Ureter (tissue), 1 donor: ENCODE measurements at regions not wholly inside any gene's neighbourhood (a gene's known extent, or its start where the extent isn't known, plus 50 kb on each side); places are given as distances from the start of the nearest gene placed in this dataset.
"Not testable (repeated sequence)": the region's sequence is repeated elsewhere in the genome, so short reads cannot be mapped to it uniquely, and the experiment has no call there.

ENCODE experiments used
- DNase-seq: peaks from one replicate; pipeline ENCODE4 v3.0.0-alpha.2; 2020; ENCODE audit warnings: low spot score
- donor health status: DM: yes; HTN: yes; CAD: no.

DNA sequence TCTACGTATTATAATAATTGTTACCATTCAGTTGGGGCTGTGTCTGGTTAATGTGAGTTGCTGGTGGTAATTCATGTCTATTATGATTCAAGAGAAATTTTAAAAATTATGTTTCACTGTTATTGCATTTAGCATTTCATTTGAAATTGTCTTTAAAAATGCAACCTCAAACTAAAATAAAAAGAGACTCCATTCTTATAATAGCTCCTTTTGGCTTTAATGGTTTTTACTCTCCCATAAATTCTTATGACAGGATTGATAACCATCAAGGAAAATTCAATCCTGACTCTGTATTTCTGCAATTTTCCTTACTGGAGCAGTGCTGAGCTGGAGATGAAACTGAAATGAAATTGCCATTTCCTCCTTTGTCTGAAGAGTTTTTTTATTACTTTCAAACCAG, 262.7 kb downstream of the REEP3 start:
- no peak for DNase-seq

DNA sequence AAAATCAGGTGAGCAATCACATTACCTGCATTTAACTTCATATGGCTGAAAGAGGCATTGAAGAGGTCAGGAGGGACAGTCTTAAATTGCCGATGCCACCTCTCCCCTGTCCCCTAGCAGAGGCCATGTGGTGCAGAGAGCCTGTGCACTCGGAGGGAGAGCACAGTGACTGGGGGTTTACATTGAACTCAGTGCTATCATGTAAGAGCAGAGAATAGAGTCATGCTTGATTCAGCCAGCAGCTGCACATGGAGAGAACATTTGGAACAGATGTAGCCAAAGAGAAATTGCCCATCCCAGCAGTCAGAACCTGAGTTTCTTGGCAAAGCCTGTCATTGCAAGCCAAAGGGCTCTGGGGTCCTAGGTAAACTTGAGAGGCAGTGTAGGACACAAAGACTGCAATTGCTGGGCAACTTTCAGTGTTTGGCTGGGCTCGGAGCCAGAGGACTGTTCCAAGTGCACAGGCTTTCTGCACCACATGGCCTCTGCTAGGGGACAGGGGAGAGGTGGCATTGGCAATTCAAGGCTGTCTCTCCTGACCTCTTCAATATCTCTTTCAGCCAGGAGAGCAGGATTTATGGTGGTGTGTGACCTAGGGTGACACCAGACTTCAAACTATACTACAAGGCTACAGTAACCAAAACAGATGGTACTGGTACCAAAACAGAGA, 267.1 kb downstream of the REEP3 start:
- DNase-seq: no peak

DNA sequence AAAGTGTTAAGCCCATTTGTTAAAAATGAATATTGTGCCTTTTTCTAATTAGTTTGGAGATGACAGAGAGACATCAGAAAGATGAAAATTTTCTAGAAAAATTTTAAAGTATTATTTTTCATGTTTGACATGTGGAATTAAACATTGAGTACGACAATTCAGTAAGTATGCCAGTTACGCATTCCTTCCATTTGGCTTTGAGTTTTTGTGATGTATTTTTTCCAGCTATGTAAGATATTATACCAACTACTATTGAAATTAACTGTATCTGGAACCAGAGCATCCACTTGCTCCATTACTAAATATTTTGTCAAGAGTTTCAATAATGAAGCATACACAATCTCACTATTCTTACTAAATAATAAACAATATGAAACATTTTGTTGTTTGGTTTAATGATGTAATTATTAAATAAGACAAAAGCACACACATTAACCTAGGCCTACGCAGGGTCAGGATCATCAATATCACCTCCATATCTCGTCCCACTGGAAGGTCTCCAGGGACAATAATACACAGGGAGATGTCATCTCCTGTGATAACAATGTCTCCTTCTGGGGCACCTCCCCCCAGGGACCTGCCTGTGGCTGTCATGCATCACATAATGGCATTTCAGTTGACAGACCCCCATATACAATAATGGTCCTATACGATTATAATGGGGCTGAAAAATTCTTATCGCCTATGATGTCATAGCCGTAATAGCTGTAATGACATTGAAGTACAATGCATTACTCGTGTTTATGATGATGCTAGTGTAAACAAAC, 274.1 kb downstream of the REEP3 start:
- DNase-seq: no peak

DNA sequence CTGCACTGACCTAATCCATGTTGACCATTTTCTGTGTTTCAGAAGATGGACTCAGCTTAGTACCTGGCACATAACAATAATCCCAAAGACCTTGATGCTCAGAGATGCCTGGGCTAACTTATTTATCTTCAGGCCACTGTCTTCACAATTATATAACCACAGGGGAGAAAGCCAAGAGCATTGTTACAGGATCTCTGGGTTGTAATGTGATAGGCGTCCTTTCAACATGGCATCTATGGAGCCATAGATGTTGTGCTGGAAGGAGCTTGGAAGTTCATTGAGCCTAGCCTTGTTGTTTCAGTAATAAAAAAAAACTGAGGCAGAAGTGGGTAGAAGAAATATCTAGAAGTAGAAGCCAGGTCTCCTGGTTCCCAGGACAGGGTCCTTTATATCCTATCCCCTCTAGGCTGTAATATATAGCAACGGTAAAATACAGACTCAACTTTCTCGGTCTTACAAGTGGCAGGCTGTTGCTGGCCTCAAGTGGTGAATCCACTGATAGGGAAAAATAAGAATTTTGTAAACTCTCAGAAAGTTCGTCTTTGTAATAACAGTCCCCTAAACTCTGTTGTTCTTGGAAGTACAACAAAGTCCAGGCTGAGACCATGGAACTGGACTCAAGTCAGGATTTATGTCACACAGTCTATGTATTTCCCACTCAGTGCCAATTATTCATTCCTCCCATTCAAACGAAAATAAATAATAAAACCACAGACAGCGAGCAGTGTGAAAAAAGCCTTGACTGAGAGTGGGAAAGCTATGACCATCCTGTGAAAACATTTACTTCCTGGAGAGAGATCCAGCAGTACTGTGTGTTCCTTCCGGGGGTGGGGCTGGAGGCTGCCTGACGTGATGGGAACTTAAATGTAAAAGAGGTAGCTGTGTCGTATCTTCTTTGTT, 277.6 kb downstream of the REEP3 start:
- DNase-seq: peak; percentile 73

DNA sequence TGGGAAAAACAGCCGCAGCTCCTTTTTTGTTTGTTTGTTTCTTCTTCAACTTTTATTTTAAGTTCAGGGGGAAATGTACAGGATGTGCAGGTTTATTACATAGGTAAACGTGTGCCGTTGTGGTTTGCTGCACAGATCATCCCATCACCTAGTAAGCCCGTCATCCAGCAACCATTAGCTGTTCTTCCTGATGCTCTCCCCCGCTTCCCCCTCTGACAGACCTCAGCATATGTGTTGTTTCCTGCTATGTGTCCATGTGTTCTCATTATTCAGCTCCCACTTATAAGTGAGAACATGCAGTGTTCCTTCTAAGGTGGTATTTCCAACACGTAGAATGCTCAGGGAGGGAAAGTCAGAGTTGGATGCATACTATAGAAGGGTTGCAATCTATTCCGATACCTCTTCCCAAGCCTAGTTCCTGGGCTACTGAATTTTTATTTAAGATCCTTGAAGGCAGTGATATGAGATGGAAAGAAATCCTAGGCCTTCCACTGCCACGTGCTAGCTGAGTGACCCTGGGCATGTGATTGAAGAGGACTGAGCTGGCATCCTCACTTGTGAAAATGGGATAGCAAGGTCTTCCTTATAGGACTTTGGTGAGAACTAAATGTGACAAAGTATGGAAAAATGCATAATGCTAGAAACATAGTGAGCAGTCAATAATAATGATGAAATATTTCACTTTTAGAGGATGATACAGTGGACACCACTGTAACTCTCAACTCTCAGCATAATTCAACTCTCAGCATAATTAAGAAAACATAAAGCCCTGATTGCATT, 278.5 kb downstream of the REEP3 start:
- no peak for DNase-seq

DNA sequence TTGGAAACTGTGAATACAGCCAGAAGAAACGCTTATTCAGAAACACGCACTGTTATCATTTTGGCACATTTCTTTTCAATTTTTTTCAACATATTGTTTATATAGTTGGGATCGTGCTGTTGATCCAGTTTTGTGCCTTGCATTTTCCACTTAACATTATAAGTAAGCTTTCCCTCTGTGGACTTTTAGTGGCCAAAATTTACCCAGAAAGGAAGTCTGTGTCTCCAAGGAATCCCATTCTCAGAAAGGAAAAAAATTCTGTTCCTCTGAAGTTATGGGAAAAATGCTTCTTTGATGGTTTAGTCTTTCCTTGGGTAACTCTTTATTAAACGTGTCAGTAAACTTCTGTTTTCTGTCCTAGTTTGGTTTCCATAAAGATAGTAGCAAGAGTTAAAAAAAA, 280.0 kb downstream of the REEP3 start:
- no peak for DNase-seq

DNA sequence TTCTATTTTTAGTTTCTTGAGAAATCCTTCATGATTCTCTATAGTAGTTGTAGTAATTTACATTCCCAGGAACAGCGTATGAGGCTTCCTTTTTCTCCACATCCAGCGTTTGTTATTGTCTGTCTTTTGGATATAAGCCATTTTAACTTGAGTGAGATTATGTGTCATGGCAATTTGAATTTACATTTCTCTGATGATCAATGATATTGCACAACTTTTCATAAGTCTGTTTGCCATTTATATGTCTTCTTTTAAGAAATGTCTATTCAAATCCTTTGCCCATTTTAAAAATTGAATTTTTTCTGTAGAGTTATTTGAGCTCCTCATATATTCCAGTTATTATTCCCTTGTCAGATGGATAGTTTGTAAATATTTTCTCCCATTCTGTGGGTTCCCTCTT, 285.1 kb downstream of the REEP3 start:
- no peak for DNase-seq

DNA sequence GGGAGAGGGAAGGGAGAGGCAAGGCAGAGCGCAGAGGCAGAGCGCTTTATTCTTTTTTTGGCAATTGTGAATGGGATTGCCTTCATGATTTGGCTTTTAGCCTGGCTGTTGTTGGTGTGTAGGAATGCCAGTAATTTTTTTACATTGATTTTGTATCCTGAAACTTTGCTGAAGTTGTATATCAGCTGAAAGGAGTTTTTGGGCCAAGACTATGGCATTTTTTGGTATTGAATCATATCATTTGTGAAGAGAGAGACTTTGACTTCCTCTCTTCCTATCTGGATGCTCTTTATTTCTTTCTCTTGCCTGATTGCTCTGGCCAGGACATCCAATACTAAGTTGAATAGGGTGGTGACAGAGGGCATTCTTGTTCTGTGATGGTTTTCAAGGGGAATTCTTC, 291.3 kb downstream of the REEP3 start:
- DNase-seq: no peak

DNA sequence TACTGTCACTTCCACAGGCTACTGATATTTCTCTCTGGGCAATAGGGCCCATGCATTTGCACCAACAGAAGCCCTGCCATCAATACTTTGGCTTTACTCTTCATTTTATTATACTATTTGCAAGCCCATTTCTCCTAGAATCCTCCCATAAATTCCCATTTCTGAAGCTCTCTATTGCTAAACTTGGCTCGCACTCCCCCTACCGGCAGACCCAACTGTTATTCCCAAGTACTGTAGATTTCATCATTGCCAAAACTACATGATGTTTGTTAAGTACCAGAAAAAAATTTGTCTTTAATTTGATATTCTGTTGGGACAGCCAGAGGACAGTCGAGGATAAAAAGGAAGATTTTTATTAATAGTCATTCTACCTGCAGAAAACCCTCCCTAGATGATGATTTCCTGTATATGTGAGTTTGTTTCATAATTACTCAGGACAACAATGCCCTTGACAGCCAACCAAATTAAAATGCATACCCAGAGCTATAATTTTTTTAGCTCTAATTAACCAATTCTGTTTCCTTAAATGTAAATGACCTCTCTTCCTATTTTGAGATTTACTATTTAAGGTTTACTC, 298.6 kb downstream of the REEP3 start:
- DNase-seq: peak; percentile 63

DNA sequence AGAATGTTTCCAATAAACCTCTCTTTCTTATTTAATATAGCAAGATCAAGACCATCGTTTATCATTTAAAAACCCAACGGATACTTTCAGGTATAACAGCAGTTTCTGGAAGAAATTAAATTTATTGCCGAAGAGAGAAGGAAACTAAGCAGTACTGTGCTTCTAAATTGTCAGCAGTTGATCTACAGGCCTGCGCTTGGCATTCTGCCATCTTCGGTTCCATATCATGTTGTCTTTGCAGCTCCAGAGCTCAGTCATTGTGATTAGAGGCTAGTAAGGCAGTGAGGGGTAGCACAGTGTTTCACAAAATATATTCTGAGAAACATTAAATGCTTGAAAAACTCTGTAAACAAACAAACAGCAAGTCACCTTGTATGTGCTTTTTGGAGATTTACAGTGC, 301.3 kb downstream of the REEP3 start:
- no peak for DNase-seq

DNA sequence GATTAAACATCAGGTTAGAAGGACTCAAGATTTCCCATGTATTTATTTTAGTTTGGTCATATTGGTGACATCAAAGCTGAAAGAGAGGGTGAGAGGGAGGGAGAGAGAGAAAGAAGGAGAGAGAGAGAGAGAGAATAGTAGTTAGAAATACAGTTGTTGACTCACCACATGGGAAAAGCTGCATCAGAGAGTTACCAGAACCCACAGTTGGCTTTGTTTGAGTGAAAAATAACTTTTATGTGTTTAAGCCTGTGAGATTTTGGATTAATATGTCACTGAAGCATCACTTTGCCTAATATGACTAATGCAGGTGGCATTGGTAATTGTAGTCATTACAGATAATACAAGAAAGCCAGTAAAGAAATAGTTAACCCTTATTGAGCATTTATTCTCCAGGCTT, 303.9 kb downstream of the REEP3 start:
- DNase-seq: no peak

DNA sequence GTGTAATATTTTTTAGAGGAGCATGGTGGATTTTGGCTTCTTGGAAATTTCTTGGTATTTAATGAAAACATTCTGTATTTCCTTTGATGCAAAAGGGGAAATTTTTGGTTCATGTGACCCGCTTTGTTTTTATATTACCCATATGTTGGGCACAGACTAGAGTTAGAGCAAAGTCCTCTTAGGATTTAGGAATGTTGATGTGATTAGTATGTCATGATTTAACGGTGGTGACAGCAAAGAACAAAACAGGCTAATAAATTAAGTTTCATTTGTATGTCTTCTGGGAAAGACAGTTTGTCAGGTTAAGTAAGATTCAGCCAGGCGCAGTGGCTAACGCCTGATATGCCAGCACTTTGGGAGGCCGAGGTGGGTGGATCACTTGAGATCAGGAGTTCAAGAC, 304.6 kb downstream of the REEP3 start:
- no peak for DNase-seq

DNA sequence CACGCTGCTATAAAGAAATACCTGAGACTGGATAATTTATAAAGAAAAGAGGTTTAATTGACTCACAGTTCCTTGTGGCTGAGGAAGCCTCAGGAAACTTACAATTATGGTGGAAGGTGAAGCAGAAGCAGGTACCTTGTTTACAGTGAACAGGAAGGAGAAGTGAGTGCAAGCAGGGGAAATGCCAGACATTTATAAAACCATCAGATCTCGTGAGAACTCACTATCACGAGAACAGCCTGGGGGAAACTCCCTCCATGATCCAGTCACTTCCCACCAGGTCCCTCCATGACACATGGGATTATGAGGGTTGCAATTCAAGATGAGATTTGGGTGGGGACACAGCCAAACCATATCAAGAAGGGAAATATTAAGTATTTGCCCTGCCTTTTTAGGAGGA, 305.8 kb downstream of the REEP3 start:
- DNase-seq: not testable (repeated sequence)

DNA sequence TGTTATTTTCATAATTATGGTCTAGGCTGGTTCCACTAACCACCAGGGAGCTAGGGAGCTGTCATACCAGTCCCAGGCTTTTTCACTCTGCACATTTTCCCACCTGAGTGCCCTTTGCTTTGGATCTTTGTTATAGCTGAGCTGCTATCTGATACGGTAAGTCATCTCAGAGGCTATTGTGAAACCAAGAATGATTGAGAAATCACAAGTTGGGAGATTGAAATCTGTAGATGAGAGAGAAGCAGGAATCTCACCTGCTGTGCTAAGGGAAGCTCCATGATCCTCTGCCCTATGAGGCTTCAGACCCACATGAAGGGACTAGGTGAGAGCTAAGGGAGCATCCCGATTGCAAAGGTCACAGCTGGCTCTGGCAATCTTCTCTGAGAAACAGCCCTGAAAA, 307.8 kb downstream of the REEP3 start:
- DNase-seq: no peak

DNA sequence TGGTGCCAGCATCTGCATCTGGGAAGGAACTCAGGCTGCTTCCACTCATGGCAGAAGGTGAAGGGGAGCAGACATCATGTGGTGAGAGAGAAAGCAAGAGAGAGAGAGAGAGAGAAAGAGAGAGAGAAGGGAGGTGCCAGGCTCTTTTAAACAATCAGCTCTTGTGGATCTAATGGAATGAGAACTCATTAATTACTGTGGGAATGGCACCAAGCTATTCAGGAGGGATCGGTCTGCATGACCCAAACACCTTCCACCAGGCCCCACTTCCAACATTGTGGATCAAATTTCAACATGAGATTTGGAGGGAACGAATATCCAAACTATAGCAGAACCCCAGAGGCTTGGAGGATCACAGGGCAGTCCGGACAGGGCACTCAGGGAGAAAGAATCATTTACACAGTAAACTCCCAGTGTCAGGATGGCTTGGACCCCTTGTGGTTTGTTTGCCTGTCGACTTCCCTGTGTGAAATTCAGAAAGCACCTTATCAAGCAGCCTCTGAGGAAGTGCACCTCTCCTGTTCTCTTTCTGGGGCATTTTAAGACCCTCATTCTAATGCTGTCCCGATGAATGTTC, 308.5 kb downstream of the REEP3 start:
- DNase-seq: no peak

DNA sequence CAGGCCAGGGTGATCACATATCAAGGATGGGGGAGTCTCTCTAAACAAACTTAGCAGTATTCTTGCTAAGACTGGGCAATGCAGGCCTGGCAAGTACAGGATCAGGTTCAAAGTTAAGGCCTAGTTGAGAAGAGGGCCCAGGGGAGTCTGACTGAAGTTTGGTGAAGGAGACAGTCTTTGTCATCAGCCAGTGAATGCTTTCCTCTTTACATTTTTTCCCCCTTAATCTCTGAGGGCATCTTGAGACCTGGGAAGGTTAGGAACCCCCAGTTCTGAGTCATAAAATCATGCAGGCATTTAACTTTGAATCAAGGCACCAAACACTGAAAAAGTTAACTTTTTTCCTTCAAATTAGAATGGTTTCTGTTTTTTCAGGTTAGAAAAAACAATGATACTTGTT, 311.5 kb downstream of the REEP3 start:
- no peak for DNase-seq

DNA sequence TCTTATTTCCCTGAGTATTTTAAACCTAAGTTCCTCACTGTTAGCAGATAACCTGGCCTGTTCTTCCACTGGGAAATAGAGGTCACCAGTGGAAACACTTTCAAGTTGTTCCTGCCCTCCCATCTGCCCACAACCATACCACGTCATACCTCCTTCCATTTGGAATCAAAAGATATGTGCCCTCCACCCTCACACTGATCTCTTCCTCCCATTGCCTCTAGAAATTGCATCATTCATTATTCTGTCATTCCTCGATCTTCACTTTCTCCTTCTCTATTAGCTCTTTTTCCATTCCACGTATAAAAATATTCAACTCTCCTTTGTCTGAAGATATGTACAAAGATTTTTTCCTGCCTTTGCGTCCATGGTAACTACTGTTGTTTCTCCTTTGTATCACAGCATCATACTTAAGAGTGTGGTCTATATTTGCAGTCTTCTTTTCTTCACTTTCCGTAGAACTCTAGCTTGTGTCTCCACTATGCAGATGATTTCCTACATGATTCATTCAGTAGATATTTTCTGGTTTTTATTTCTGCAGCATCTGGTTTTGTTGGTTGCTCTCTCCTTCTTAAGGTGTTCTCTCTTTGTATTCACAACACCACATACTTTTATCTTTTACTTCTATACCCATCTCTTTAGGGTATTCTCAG, 312.3 kb downstream of the REEP3 start:
- no peak for DNase-seq

DNA sequence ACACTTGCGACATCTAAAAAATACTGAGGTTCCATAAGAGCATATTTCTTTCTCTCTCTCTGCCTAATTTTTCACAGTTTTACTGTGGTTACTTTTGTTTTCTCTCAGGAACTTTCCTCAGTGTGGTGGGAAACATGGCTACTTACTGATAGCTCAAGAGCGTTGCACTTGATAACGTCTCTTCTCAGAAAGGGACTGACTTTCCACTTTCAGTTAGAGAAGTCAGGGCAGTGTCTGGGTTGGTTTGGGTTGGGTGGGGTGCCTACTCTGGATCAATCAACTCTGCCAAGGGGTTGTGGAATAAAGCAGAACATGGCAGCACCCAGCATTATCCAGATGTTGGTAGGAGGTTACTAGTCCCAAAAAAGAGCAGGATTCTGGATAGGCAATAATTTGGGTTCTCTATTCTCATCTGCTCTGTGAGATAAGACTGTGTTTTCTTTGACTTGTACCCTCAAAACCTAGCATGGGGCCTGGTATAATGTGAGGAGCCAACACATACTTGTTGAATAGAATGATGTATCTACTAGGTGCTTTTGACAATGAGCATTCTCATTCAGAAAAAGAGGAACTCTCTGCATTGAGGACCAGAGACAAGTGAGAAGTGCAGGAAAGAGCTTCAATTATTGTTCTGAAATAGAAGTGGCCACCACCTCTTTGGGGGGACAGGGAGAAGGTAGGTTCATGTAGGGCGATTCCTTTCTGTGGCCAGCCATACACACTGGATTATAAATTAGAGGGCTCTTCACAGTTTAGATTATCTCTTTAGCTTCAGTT, 315.7 kb downstream of the REEP3 start:
- DNase-seq: no peak

DNA sequence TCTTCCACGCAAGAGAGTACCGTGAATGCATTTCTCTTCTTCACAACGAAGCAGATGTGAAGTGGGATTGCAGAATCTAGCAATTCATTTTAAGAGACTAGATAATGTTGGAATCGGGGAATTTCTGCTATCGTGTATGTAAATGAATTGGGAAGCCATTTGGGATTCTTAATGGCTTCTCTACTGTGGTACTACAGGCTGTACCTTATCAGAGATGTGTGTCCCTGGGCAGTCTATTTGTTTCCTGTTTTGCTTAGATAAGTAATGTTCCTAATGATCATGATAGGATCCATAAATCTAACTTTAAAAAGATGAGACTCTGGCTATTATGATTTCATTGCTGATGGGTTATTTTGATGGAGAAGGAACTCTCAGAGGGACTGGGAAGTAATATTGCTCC, 320.6 kb downstream of the REEP3 start:
- DNase-seq: no peak

DNA sequence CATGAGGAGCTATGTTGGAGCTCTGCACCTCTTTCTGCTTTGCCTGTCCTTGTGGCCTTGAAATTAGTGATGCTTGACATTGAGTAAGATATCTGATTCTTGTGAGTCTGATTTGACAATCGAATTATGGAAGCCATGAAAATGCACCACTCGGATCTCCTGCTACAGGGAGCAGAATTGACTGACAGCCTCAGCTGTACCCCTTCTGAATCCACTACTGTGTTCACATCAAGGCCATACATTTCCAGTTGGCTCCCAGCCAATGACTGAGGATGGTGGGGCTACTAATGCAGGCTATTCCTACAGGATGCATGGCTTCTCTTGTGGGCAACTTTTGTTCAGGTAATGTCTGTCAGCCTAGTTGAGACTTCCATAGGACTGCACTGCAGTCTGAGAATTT, 321.9 kb downstream of the REEP3 start:
- no peak for DNase-seq
